HG02610 (cell line): ENCODE measurements at regions not wholly inside any gene's neighbourhood (a gene's known extent, or its start where the extent isn't known, plus 50 kb on each side); places are given as distances from the start of the nearest gene placed in this dataset.
"Not testable (repeated sequence)": the region's sequence is repeated elsewhere in the genome, so short reads cannot be mapped to it uniquely, and the experiment has no call there.

ENCODE experiments used
- ATAC-seq: cut with Tn5 transposase; IDR thresholded peaks from one replicate; pipeline ENCODE4 v1.9.1; 2021; ENCODE audit warnings: mild to moderate bottlenecking, moderate library complexity; ENCODE audit not compliant: unreplicated experiment

GRCh38 chr11:122405547-122406341 lies 249.8 kb upstream of the UBASH3B start:
- no peak for ATAC-seq

DNA sequence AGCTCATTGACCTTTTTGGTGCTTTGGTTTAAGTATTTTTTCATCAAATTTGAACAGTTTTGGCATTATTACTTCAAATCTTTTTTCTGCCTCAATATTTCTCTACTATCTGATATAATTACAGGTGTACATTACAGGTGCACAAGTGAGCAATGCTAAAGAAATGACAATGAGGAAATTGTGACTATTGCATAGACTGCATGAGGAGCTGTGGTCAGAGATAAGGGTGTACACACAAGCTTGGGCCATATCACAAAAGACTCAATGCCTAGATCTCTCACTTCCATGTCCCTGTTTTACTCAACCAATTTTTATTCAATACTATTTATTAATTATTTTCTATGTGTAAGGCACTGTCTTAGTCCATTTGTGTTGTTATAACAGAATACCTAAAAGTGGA lies 251.0 kb upstream of the UBASH3B start:
- ATAC-seq: no peak

- not testable (repeated sequence) for ATAC-seq
These were observed 253.9 kb upstream of the UBASH3B start for GRCh38 chr11:122401581-122401980.

- ATAC-seq: peak; percentile 76
These were observed 256.1 kb upstream of the UBASH3B start for GRCh38 chr11:122399375-122399774.

DNA sequence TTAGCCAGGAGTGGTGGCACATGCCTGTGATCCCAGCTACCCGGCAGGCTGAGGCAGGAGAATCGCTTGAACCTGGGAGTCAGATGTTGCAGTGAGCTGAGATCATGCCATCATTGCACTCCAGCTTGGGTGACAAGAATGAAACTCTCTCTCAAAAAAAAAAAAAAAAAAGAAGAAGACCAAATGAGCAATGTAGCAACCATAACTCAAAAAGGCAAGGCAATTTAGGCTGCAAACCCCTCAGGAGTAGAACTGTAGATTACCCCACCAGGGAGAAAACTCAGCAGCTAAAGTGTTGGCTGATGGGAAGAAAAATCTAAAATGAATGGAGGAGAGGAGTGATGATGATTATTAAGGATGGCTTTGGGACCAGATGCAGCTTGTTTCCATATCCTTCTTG lies 256.7 kb upstream of the UBASH3B start:
- no peak for ATAC-seq

DNA sequence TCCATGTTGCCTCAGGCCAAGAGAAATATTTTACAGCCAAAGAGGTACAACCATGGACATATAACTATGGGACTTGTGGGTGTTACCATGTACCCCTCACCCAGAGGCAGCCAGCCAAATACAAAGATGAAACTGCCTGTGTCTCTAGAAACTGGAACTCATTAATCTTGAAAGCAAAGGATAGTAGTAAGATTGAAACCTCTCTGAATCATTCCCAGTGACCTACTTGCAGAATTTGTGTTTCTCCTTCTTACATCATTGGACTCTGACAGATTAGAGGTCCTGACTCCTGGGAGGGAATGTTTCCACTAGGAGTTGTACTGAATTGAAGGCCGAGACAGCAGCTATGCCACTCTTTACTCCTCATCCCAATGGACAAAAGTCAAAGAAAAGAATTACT lies 257.4 kb upstream of the UBASH3B start:
- peak; percentile 76 for ATAC-seq

- no peak for ATAC-seq
These were observed 260.2 kb upstream of the UBASH3B start for GRCh38 chr11:122395282-122395681.

DNA sequence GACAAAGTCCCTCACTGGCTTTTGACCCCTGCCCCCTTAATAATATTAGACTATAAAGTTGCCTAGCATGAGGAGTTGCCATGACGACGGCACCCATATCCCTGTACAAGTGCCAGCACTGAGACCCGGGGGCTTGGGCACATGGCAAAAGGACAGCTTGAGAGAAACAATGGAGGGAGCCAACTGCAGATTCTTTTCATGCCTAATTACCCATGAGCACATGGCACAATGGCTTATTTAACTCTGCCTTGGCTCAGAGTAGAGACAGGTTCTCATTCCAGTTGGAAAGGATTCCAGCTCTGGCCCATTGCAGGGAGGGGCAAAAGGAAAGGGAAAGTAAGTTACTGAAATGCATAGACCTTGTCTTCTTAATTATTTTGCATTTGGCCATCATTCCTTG lies 261.2 kb upstream of the UBASH3B start:
- ATAC-seq: no peak

DNA sequence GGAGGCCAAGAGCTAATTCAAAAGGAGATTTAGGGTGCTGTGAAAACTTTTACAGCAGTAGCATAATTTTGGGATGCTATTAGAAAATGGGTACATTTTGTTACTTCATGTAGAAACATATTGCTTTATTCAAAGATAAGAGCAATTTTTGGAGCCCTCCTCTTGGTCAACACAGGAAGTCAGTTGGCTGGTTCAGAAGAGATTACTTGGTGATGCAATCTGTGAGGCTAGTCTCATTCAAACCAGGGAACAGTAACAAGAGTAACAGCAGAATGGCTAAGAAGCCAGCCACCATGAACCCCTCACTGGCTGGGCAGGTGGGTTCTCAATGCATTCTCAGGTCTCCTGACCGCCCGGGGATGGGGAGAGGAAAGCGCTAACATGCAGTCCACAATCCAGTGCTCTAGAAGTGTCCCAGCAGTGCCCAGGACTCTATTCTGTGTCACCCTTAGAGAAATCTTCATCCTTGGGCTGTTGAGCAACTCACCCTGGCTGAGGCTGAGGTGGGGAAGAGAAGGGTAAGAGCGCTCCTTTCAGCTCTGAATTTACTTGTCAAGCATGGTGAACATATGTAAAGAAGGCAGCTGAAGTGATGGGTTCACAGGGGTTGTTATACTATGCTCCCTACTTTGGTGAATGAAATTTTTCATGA lies 262.2 kb upstream of the UBASH3B start:
- no peak for ATAC-seq

GRCh38 chr11:122392508-122392907 lies 263.0 kb upstream of the UBASH3B start:
- ATAC-seq: no peak

DNA sequence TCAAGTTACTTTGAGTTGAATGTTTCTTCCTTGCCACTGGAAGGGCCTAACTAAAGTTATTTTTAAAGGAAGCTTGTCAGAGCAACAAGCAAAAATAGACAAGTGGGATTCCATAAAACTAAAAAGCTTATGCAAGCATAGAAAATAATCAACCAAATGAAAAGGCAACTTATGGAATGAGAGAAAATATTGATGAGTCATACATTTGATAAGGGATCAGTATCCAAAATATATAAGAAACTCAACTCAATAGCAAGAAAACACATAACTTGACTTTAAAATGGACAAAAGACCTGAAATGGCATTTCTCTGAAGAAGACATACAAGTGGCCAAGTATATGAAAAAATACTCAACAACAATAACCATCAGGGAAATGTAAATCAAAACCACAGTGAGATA lies 264.5 kb upstream of the UBASH3B start:
- no peak for ATAC-seq

- ATAC-seq: no peak
These were observed 267.2 kb upstream of the BLID start for GRCh38 chr11:122383186-122383585.

DNA sequence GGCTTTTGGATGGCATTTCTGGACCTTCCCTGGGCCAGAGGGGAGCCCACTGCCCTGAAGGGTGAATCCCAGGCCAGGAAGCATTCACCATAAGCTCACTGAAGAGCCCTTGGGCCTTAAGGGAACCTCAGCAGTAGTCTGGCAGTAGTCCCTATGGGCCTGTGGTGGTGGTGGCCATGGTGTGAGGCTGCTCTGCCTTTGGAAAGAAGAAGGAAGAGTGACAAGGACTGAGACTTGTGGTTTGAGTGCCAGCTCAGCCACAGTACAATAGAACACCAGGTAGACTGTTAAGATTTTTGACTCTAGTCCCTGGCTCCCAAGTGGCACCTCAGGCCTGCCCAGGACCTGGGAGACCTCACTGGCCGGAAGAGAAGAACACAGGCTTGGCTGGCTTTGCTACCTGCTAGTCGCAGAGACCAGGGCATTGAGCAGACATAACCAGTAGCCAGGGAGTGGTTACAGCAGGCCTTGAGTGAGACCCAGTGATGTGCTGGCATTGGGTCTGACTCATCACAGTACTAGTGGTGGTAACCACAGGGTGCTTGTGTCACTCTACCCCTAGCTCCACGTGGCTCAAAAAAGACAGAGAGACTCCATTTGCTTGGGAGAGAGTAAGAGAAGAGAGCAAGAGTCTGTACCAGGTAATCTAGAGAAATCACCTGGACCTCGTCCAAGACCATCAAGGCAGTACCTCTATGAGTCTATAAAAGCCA lies 259.8 kb upstream of the BLID start:
- ATAC-seq: no peak

GRCh38 chr11:122368796-122369195 lies 252.8 kb upstream of the BLID start:
- ATAC-seq: no peak

DNA sequence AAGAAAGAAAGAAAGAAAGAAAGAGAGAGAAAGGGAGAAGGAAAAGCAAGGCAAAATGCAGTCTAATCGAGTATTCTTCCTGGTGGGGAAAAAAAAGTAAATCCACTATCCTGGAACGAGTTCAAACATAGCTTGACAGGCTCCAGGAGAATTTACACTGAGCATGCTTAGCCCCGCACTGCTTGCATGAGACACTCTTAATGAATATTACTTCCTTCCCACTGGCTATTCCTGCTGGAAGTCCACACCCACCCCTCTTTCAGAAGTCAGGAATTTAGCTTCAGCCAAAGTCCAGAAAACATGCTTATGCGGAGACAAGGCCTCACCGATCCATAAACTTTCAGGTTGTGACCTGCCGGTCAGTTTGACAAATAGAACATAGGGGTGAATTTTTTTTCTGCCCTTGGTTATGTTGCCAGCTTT lies 251.8 kb upstream of the BLID start:
- no peak for ATAC-seq

GRCh38 chr11:122365610-122366360 lies 249.8 kb upstream of the BLID start:
- ATAC-seq: no peak

DNA sequence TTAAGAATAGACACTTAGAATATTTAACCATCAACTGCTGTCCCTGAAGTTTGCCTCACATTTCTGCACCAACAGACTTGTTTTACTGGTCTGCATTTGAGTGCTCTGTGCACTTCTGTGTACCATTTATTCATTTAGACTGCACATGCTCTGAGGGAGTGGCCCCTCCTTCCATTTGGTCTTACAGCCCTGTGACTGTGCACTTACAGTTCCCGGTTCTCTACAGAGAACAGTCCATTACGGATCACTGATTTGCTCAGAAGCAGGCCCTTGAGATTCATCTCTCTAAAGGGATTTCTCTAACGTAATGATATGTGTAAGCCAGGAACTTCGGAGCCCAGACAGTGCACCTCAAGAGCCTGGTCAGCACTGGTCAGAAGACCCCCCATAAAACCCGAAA lies 247.3 kb upstream of the BLID start:
- no peak for ATAC-seq

GRCh38 chr11:122362381-122362780 lies 246.4 kb upstream of the BLID start:
- ATAC-seq: no peak

GRCh38 chr11:122360875-122361274 lies 244.9 kb upstream of the BLID start:
- ATAC-seq: no peak

DNA sequence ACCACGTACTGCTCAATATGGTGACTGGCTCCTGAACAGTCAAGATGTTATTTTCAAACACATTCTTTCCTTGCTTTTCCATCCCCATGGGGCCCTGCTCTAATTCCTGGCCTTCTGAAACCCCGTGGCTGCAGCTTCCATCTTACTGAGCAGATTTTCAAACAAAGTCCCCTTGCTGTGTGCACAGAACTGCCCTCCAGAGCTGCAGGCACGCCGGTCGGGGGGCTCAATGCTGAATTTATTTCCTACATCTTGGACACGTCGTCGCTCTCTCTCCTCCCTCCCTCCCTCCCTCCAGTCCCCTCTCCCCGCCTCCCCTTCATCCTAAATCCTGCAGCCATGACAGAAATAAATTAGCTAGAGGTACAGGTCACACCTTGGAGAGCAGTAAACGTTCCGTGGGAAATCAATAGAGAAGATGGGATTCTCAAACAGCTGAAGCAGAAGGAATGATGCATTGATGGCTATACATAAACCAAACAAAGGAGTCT lies 243.1 kb upstream of the BLID start:
- no peak for ATAC-seq

DNA sequence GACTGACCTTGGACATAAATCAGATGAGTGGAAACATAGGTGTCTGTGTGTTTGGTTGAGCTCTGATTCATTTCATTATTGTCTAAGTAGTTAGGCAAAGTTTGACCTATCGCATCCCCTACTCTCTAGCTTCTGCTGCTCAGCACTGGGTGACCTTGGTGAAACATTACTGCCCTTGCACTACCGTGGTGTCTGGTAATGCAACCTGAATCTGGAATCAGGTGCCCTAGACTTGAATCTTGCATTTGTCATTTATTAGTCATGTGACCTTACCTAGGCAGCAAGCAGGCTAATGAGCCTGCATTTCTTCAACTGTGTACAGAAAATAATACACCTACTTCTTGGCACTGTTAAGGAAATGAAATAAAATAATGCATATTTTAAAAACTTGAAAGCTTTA lies 242.3 kb upstream of the BLID start:
- ATAC-seq: no peak
